Left renal pelvis (tissue), 4 donors: ENCODE measurements at regions not wholly inside any gene's neighbourhood (a gene's known extent, or its start where the extent isn't known, plus 50 kb on each side); places are given as distances from the start of the nearest gene placed in this dataset.

Source experiments
- DNase-seq, 4 donors: peaks; one replicate each; pipeline ENCODE4 v3.0.0-alpha.2; 2013; ENCODE audit warnings: low read depth in 4 of 4, low spot score in 3 of 4

DNA sequence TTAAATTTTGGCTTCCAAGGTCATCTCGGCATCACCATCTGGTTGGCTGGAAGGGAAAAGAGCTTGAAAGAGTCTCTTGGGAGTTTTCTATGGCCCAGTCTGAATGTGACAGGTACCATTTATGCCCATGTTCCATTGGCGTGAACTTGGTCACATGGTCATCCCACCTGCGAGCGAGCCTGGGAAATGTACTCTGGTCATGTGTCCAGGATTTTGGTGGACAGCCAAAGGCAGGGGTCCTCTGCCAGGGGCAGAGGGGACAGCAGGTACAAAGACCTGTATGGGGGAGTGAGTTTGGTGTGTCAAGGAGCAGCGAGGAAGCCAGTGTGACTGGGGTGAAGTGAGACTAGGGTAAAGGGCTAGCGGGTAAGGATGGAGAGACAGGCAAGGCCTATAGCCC lies 112.6 kb downstream of the CDC5L start:
- no peak for DNase-seq

- DNase-seq = no peak
Observed at GRCh38 chr6:44503471-44503870, 116.0 kb downstream of the CDC5L start.

DNA sequence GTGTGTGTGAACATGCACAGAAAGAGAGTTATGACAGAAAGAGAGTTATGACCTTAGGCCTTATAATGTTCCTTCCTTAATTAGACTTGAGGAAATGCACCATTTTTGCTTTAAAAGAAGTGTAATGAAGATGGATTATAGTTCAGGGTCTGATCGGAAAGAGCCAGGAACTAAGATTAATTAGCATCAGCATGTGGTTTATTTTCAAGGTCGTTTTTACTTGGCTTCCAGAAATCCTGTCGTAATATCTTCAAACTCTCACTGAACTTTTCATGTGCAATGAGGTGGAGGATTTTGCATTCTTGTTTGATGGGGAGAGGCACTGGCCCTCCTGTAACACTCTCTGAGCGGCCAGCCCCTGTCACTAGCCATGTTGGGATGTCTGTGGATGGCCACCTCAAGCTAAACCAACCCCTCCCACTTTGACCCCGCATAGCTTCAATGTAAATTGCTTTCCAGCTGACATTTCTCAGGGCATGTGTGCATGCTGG lies 116.8 kb downstream of the CDC5L start:
- peak in 3 of 4 donors; percentile 35 to 58 (median 53) for DNase-seq

- DNase-seq = no peak
Observed at GRCh38 chr6:44505751-44506150, 118.2 kb downstream of the CDC5L start.

DNA sequence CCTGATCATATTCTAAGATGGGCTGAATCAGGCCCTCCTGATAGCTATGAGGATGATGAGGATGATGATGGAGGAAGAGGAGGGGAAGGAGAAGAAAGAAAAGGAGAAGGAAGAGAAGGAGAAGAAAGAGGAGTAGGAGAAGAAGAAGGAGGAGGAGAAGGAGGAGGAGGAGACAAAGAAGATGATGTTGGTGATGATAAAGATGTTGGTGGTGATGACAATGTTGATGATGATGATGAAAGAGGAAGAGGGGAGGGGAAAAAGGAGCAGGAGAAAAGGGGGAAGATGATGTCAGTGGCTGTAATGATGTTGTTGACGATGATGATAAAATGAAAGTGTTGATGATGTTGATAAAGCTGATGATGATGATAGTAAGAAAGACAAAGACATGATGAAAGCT lies 119.5 kb downstream of the CDC5L start:
- no peak for DNase-seq

GRCh38 chr6:44508646-44509045 lies 121.1 kb downstream of the CDC5L start:
- no peak for DNase-seq

DNA sequence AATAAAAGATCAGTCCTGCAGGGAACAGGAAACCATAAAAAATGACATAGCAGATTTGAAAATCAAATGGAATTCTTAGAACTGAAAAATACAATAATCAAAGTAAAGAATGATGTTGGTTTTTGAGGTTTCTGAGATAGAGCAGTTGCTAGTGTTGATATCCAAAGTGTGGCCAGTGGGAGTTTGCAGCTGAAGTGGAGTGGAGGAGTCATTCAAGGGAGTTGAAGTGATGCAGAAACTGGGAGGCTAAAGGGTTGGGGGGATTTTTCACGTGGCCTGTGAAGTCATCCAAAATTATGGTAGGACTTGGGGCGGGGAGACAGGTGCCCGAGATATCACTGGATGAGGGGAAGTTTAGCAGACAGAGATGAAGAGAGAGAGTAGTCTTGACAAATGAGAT lies 123.6 kb downstream of the CDC5L start:
- DNase-seq = no peak

DNA sequence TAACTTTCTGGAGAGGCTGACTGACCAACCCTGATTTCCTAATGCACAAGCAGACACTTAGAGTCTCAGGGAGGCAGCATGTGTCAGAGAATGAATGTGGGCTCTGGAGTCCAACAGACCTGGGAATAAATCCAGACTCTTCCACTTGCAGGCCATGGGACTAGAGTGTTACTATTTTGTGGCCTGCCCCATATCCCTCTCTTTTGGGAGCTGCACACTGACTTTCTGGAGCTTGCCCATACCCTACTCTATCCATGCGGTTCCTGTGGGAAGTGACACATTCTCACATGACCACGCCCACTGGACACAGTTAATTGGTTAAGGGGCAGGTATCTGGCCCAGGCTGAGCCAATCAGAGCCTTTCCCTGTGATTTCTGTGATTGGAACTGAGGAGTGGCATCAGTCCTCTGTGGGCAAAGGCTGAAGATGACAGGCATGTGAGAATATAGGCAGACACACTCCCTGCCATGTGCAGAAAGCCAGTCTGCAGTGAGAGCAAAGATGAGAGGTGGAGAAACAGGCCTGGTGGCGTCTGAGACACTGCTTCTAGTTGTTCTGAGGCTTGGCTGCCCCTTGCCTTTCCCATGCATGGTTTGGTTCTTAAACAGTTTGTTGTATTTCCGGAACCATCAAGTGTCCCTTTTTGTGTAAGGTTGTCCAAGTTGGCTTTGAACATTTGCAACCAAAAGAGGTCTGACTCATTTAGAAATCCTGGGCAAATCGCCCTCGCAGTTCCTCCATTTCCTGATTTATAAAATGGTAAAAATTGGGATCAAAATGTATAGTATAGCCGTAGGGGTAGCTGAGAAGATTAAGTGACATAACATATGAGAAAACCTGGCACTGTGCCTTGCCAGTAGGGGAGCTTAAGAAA lies 125.6 kb downstream of the CDC5L start:
- DNase-seq = no peak

DNA sequence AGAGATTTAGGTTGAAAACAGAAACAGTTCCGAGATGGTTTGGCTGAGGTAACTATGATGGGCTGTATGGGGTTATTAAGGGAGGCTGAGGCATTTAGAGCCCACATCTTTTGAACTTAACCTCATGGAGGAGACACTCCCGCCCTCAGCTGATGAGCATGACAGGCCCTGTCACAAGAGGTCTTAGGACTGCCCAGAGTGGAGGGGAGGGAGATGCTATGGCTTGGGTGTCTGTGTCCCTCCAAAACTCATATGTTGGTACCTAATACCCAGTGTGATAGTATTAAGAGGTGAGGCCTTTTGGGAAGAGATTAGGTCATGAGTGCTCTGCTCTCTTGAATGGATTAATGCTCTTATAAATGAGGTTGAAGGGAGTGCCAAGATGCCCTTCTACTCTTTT lies 126.6 kb downstream of the CDC5L start:
- DNase-seq = no peak

GRCh38 chr6:44514576-44515193 lies 127.2 kb downstream of the CDC5L start:
- DNase-seq = no peak

GRCh38 chr6:44522871-44523270 lies 135.4 kb downstream of the CDC5L start:
- DNase-seq = no peak

- no peak for DNase-seq
Observed at GRCh38 chr6:44524476-44525227, 137.1 kb downstream of the CDC5L start.

DNA sequence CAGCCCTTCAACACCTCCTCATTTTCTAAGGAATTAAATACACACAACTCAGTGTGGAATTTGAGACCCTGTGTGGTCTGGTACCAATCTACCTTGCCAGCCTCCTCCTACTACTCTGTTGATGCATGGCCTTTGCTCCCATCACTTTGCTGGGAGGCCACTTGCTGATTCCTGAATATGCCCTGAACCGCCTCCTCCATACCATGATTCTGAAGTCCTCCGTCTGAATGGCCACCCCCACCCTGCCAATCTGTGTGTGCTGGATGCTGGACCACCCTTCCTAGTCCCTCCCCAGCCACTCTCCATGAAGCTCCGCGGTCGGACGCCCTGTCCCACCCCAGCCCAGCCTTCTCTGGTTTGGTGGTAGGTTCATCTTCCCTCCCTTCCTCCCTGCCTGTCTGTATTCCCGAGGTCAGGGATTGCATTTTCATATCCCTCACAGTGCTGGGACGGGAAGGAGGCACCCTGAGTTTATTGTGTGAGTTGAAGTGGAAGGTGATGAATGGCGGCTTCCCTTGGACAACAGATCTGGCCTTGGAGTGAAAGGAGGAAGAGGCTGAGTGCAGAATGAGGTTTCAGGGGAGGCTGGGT lies 138.3 kb downstream of the CDC5L start:
- DNase-seq = no peak

DNA sequence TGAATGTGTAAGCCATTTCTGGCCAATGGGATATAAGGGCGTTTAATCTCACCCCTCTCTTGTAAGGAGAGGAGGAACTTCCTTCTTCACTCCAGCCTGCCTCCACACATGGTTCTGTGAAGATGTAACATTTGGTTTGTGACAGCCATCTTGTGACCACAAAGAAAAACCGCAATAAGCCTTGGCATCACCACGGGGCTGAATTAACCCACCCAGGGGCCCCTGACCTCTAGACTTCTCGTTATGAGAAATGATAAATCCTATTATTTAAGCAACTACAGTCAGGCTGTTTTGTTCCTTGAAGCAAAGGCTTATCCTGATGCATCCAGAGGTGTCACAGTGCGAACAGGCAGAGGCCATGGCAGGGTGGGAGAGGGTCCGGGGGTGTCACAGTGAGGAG lies 139.7 kb downstream of the CDC5L start:
- DNase-seq = no peak

DNA sequence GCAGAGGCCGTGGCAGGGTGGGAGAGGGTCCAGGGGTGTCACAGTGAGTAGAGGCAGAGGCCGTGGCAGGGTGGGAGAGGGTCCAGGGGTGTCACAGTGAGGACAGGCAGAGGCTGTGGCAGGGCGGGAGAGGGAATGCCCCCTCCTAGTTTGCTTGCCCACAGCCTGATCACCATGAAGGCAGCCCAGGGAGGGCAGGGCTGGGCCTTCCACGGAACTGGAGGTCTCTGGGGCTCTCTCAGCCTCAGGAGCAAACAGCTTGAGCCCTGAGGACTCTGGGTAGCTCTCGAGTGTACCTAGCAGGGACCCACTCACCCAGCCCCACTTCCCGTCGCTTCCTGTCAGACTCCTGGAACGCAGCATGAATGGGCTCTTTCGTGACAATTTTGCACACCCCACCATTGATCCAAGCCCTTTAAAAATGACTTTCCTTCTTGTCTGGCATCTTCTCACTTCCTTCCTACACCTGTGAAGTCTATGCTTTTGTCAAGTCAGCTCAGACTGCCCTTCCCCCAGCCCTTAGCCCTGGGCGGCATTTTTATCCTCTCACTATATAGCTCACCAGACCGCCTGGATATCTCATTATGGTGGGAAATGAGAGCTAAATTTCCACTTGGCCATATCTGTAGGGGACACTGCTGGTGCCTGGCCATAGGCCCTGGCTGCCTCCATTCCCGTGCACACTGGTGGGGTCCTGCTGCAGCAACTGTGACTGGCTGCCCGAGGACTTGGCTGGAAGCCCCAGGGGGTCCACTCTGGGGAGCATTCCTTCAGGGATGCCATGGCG lies 140.3 kb downstream of the CDC5L start:
- no peak for DNase-seq

- DNase-seq = no peak
Observed at GRCh38 chr6:44528370-44528644, 140.8 kb downstream of the CDC5L start.

DNA sequence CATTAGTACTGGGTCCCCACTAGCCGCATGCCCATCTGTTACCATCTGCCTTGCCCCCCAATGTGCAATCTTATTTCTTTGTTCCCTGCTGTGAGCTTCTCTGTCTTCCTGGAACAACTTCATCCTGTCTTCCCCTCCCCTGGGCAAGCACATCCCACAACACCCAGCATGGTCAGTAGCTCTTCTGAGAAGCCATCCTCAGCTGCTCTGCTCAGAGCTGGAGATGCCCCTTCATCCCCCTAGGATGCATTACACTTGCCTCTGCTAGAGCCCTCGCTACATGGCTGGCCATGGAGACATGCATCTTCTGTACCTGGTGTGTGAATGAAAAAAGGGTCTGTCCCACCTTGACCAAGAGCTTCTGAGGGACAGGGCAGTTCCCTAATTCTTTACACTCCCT lies 141.2 kb downstream of the CDC5L start:
- DNase-seq = no peak

DNA sequence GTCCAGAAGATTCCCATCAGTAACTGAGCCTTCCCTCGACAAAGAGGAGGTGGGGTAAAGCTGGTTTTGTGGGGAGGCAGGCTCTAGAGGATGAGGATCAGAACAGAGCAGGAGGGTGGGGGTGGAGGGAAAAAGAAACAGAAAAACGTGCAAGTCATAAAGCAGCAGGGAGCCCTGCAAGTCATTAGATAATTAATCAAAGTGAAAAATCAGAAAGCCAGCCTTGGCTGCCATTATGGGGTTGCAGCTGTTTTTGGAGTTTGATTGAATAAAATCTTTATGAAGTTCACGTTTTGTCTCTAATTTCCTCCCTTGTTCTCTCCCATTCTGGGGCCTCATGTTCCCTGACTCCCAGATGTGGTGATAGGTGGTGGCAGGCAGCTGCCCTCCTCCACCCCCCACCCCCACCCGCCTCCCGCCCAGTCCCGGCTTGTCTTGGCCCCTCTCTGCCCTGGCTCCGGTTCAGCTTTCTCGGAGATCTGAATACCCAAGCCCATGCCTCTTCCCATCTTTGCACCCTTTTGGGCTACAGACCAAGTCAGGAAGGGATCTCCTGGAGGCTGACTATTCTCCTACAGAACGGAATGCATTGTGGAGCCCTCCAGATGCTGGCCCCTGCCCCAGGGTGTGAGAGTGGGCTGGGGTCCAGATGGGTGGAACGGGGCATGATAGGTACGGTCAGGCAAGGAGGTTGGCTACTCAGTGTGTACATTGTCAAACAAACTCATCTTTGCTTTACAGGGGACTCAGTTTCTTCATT lies 141.8 kb downstream of the CDC5L start:
- DNase-seq = no peak

GRCh38 chr6:44530209-44530909 lies 142.9 kb downstream of the CDC5L start:
- no peak for DNase-seq
